ENCODE measurements at regions not wholly inside any gene's neighbourhood (a gene's known extent, or its start where the extent isn't known, plus 50 kb on each side); places are given as distances from the start of the nearest gene placed in this dataset.

GRCh38 chr2:222799262-222799918 lies 61.4 kb upstream of the ACSL3 start (continued):
- TF ChIP-seq, protein P1, sequence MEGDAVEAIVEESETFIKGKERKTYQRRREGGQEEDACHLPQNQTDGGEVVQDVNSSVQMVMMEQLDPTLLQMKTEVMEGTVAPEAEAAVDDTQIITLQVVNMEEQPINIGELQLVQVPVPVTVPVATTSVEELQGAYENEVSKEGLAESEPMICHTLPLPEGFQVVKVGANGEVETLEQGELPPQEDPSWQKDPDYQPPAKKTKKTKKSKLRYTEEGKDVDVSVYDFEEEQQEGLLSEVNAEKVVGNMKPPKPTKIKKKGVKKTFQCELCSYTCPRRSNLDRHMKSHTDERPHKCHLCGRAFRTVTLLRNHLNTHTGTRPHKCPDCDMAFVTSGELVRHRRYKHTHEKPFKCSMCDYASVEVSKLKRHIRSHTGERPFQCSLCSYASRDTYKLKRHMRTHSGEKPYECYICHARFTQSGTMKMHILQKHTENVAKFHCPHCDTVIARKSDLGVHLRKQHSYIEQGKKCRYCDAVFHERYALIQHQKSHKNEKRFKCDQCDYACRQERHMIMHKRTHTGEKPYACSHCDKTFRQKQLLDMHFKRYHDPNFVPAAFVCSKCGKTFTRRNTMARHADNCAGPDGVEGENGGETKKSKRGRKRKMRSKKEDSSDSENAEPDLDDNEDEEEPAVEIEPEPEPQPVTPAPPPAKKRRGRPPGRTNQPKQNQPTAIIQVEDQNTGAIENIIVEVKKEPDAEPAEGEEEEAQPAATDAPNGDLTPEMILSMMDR (IDR thresholded peaks at IDR 0.05; ENCODE audit: low read depth, low read length, missing input control): no peak

- Histone ChIP-seq H3K27ac (ENCODE audit: low read depth in 1 of 2, low read length in 2 of 2) (no peak overlapping the region), H3K4me3 (ENCODE audit: low read depth in 1 of 3, low read length in 3 of 3) (no peak overlapping the region), H3K36me3 (ENCODE audit: control insufficient read depth in 4 of 4, insufficient read depth in 3 of 4, low read depth in 1 of 4, low read length in 3 of 4) (no peaks in the 10 kb centered on the region), H3K4me1 (ENCODE audit: control insufficient read depth in 4 of 4, insufficient read depth in 4 of 4, low read length in 3 of 4) (peaks cover 0 to 8% (median 1%) of the 10 kb centered on the region in 4 donors), H3K9ac (ENCODE audit: low read depth in 1 of 2, low read length in 2 of 2) (no peak overlapping the region), H3K27me3 (ENCODE audit: control insufficient read depth in 4 of 4, insufficient read depth in 4 of 4, low read length in 3 of 4) (no peaks in the 10 kb centered on the region), H3K9me3 (ENCODE audit: control insufficient read depth in 4 of 4, low read length in 3 of 4) (no peaks in the 10 kb centered on the region)
- 82% methylated on average over 5 of the region's 5 CpGs for WGBS
- no peak for DNase-seq (ENCODE audit: low spot score)
- TF ChIP-seq HNF4A (conservative IDR thresholded peaks at IDR 0.05): no peak
Observed at GRCh38 chr2:222802514-222803196, 58.2 kb upstream of the ACSL3 start.

- TF ChIP-seq RXRA (IDR thresholded peaks at IDR 0.05): no peak
- DNase-seq (ENCODE audit: low spot score): no peak
- Histone ChIP-seq H3K27me3 (ENCODE audit: control insufficient read depth in 4 of 4, insufficient read depth in 4 of 4, low read length in 3 of 4) (no peaks in the 10 kb centered on the region), H3K36me3 (ENCODE audit: control insufficient read depth in 4 of 4, insufficient read depth in 3 of 4, low read depth in 1 of 4, low read length in 3 of 4) (no peaks in the 10 kb centered on the region), H3K4me3 (ENCODE audit: low read depth in 1 of 3, low read length in 3 of 3) (no peak overlapping the region), H3K9ac (ENCODE audit: low read depth in 1 of 2, low read length in 2 of 2) (no peak overlapping the region), H3K9me3 (ENCODE audit: control insufficient read depth in 4 of 4, low read length in 3 of 4) (no peaks in the 10 kb centered on the region), H3K4me1 (ENCODE audit: control insufficient read depth in 4 of 4, insufficient read depth in 4 of 4, low read length in 3 of 4) (peaks cover 0 to 5% (median 1%) of the 10 kb centered on the region in 4 donors), H3K27ac (ENCODE audit: low read depth in 1 of 2, low read length in 2 of 2) (no peak overlapping the region)
- 82% methylated on average over 2 of the region's 2 CpGs for WGBS
Observed at GRCh38 chr2:222804351-222804750, 56.5 kb upstream of the ACSL3 start.

DNA sequence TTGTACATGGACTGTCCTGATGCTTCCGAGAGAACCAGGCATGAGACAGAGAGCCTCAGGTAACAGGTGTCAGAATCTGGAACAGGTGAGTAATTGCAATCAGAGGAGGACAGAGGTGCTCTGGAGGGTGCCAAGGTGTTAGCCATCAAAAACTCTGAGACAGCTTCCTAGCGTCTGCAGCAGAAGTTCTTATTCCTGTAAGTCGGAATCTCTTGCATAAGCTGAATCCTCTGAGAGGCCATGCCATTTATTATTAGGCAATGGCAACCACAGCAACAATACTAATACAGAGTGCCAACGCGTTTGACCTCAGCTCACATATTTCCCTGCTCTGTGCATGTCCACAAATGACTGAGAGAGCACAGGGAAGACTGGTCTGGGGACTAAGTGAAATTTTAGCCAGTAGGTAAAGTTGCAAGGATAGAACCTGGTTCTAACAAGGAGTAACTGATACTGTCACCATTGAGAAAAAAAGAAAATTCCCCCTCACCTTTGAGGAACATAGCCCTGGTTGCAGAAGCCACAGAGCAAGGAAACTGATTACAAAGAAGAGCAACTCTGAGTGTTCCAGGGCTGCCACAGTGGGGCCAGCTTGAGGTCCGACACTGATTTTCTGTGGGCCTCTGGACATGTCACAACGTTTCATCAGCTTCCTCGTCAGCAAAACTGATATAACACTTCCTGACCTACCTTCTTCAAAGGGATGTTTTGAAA lies 55.1 kb upstream of the ACSL3 start:
- H3K36me3 ChIP-seq (ENCODE audit: control insufficient read depth in 4 of 4, insufficient read depth in 3 of 4, low read depth in 1 of 4, low read length in 3 of 4): no peaks in the 10 kb centered on the region
- no peaks in the 10 kb centered on the region for H3K9me3 ChIP-seq (ENCODE audit: control insufficient read depth in 4 of 4, low read length in 3 of 4)
- H3K9ac ChIP-seq (ENCODE audit: low read depth in 1 of 2, low read length in 2 of 2): no peak overlapping the region
- TF ChIP-seq SP1 (IDR thresholded peaks at IDR 0.05) (peak; percentile 55), HNF4A (conservative IDR thresholded peaks at IDR 0.05) (peak in 1 of 2 donors; percentile 35), JUND (IDR thresholded peaks at IDR 0.05) (no peak), YY1 (IDR thresholded peaks at IDR 0.05) (no peak), RAD21 (IDR thresholded peaks at IDR 0.05) (no peak), RXRA (IDR thresholded peaks at IDR 0.05) (peak in 1 of 2 donors; percentile 24)
- TF ChIP-seq, protein P2, sequence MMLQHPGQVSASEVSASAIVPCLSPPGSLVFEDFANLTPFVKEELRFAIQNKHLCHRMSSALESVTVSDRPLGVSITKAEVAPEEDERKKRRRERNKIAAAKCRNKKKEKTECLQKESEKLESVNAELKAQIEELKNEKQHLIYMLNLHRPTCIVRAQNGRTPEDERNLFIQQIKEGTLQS (IDR thresholded peaks at IDR 0.05): no peak
- no peaks in the 10 kb centered on the region for H3K27me3 ChIP-seq (ENCODE audit: control insufficient read depth in 4 of 4, insufficient read depth in 4 of 4, low read length in 3 of 4)
- no peak overlapping the region for H3K4me3 ChIP-seq (ENCODE audit: low read depth in 1 of 3, low read length in 3 of 3)
- WGBS: 70% methylated on average over 8 of the region's 8 CpGs
- H3K27ac ChIP-seq (ENCODE audit: low read depth in 1 of 2, low read length in 2 of 2): no peak overlapping the region
- DNase-seq (ENCODE audit: low spot score): no peak
- peaks cover 0 to 5% (median 2%) of the 10 kb centered on the region in 4 donors for H3K4me1 ChIP-seq (ENCODE audit: control insufficient read depth in 4 of 4, insufficient read depth in 4 of 4, low read length in 3 of 4)

Measured in liver (tissue), 8 donors.